Prostate gland (tissue), 2 donors: ENCODE measurements at regions not wholly inside any gene's neighbourhood (a gene's known extent, or its start where the extent isn't known, plus 50 kb on each side); places are given as distances from the start of the nearest gene placed in this dataset.

Experiments
- DNase-seq: peaks from one replicate; pipeline ENCODE4 v3.0.0-alpha.2; 2019; ENCODE audit warnings: low spot score
- H3K27ac ChIP-seq, 2 donors: fragments of 200-600 bp; sonication (generic); 2 replicates each; pipeline ENCODE4 v1.5.1; 2017 to 2019
- H3K27me3 ChIP-seq: fragments of 200-600 bp; sonication (generic); replicated peaks from 2 replicates; pipeline ENCODE4 v1.5.1; 2019; ENCODE audit not compliant: insufficient read depth
- H3K36me3 ChIP-seq, 2 donors: fragments of 200-600 bp; sonication (generic); 1 replicate in 1 of 2; 2 replicates in 1 of 2; pipeline versions ENCODE4 v1.5.1 to v1.8.1; 2017 to 2019
- H3K4me1 ChIP-seq: fragments of 200-600 bp; sonication (generic); replicated peaks from 2 replicates; pipeline ENCODE4 v1.5.1; 2019
- H3K4me3 ChIP-seq, 2 donors: fragments of 200-600 bp; sonication (generic); 2 replicates each; pipeline ENCODE4 v1.5.1; 2017 to 2019
- H3K9me3 ChIP-seq: fragments of 200-600 bp; sonication (generic); 2 replicates; pipeline ENCODE4 v1.5.1; 2017
- POLR2A ChIP-seq: fragments of 450-650 bp; IDR thresholded peaks from one replicate; pipeline ENCODE4 v1.6.1; 2016; ENCODE audit warnings: antibody characterized with exemption, mild to moderate bottlenecking
- POLR2AphosphoS5 ChIP-seq: sonication (generic); formaldehyde crosslinking; IDR thresholded peaks from one replicate; pipeline ENCODE4 v1.6.1; 2017; ENCODE audit warnings: antibody characterized with exemption
- WGBS: methylation state at CpG from one replicate; pipeline ENCODE4 v1.1.5; 2018; 5-methylcytosine and 5-hydroxymethylcytosine counted together
- intact Hi-C: fragments of 100-400 bp; cut with DNase I; formaldehyde crosslinking; loops from one replicate; pipeline ENCODE4 v1.14.2; 2022
- TF ChIP-seq, protein P1 (sequence below), 4 experiments: fragments of 200-600 bp in 2 of 4; fragments of 450-650 bp in 2 of 4; sonication (generic) in 2 of 4; IDR thresholded peaks; 1 replicate in 3 of 4; 2 replicates in 1 of 4; pipeline ENCODE4 v1.5.1; 2016 to 2019; ENCODE audit warnings: antibody characterized with exemption in 4 of 4, mild to moderate bottlenecking in 2 of 4, moderate library complexity in 2 of 4

DNA sequence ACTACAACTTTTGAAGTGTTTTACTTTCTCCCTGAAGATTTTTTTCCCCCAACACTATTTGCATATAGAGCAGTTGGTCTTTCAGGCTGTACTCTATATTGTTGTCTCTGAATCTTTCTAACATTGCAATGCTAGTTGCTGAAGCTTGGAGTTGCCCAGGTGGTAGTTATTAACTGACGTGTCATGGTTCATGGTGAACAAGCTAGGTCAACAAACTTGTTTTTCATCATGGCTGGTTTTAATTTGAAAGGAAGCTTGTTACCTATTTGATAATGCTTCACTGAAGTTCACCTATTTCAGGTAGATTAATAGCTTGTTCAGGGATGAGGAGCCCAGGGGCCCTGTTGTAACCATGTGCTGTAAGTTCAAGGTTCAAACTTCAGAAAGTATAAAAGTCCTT lies 158.8 kb upstream of the ZEB2 start:
- Histone ChIP-seq H3K27ac (no peak overlapping the region), H3K27me3 (no peaks in the 10 kb centered on the region), H3K4me3 (no peak overlapping the region), H3K4me1 (no peaks in the 10 kb centered on the region), H3K36me3 (no peaks in the 10 kb centered on the region), H3K9me3 (no peaks in the 10 kb centered on the region)
- DNase-seq = no peak
- TF ChIP-seq, protein P1, sequence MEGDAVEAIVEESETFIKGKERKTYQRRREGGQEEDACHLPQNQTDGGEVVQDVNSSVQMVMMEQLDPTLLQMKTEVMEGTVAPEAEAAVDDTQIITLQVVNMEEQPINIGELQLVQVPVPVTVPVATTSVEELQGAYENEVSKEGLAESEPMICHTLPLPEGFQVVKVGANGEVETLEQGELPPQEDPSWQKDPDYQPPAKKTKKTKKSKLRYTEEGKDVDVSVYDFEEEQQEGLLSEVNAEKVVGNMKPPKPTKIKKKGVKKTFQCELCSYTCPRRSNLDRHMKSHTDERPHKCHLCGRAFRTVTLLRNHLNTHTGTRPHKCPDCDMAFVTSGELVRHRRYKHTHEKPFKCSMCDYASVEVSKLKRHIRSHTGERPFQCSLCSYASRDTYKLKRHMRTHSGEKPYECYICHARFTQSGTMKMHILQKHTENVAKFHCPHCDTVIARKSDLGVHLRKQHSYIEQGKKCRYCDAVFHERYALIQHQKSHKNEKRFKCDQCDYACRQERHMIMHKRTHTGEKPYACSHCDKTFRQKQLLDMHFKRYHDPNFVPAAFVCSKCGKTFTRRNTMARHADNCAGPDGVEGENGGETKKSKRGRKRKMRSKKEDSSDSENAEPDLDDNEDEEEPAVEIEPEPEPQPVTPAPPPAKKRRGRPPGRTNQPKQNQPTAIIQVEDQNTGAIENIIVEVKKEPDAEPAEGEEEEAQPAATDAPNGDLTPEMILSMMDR (IDR thresholded peaks at IDR 0.05) = no peak
- TF ChIP-seq POLR2AphosphoS5 = no peak
- no peak for TF ChIP-seq POLR2A
- WGBS = 86% methylated on average over 1 of the region's 1 CpG
- intact Hi-C loops = no loop called here

DNA sequence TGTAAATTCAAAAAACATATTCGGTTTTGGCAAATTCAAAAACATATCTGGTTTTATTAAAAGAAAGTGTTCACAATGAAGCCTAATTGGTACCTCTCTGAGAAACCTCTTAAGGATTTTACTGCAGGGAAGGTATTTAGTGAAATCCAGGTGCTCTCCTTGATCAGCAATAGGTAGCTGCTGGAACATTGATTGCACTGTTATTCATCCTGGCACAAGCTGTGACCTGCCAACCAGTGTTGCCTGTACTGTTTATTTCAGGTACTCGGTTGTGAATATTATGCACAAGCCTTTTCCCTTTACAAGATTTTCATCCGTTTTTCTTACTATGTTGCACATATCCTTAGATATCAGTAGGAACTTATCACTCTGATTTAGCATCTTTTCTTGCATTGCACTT lies 155.8 kb upstream of the ZEB2 start:
- intact Hi-C loops = no loop called here
- 42% methylated on average over 3 of the region's 3 CpGs for WGBS
- DNase-seq = no peak

DNA sequence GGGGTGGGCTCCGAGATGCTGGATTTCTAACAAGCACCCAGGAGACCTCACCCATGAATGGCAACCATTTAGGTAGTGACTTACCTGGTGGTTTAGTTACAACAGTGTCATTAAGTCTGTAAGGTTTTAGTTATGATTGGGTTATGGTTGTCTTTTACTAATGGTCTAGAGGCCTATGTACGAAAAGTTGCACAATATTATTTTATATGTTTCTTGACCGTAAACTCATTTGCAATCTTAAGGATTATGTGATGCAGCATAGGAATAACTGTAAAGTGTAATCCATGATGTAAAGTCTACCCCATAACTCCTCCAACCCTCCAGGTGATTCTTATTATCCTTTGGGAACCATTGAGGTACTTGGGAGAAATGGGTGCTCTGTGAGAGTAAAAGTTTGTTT lies 155.4 kb upstream of the ZEB2 start:
- Histone ChIP-seq H3K9me3 (no peaks in the 10 kb centered on the region), H3K4me3 (no peak overlapping the region), H3K4me1 (no peaks in the 10 kb centered on the region), H3K36me3 (no peaks in the 10 kb centered on the region), H3K27ac (no peak overlapping the region), H3K27me3 (no peaks in the 10 kb centered on the region)
- no peak for TF ChIP-seq POLR2A
- TF ChIP-seq POLR2AphosphoS5 = no peak
- TF ChIP-seq, protein P1 (IDR thresholded peaks at IDR 0.05) = no peak
- intact Hi-C loops = no loop called here
- 97% methylated on average over 3 of the region's 3 CpGs for WGBS
- DNase-seq = no peak

More for the DNA sequence above, 155.8 kb upstream of the ZEB2 start:
- no peak overlapping the region for H3K4me3 ChIP-seq
- H3K36me3 ChIP-seq = no peaks in the 10 kb centered on the region
- no peaks in the 10 kb centered on the region for H3K4me1 ChIP-seq
- H3K9me3 ChIP-seq = no peaks in the 10 kb centered on the region
- H3K27ac ChIP-seq = no peak overlapping the region
- no peaks in the 10 kb centered on the region for H3K27me3 ChIP-seq
- TF ChIP-seq POLR2A (no peak), POLR2AphosphoS5 (no peak)
- TF ChIP-seq, protein P1 (IDR thresholded peaks at IDR 0.05) = no peak

DNA sequence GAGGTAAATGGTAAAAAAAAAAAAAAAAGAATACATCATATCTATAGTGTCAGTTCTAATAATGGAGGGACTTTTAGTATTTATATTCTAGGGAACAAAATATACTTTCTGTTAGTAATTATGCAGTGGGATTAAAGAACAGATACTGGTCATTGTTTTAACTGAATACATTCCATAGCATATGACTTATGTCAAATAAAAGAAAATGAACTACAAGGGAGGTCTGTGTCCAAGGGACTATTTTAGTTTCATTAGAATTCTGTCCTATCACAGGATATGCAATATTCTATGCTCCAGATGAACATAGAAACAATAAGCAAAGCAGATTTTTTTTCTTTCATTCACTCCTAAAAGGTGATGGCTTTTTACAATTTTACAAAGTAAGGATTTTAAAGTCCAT lies 154.2 kb upstream of the ZEB2 start:
- TF ChIP-seq POLR2A (no peak), POLR2AphosphoS5 (no peak)
- TF ChIP-seq, protein P1 (IDR thresholded peaks at IDR 0.05) = no peak
- no peaks in the 10 kb centered on the region for H3K4me1 ChIP-seq
- no peaks in the 10 kb centered on the region for H3K27me3 ChIP-seq
- no peaks in the 10 kb centered on the region for H3K36me3 ChIP-seq
- no peak overlapping the region for H3K4me3 ChIP-seq
- intact Hi-C loops = no loop called here
- no peak for DNase-seq
- no peak overlapping the region for H3K27ac ChIP-seq
- H3K9me3 ChIP-seq = no peaks in the 10 kb centered on the region

DNA sequence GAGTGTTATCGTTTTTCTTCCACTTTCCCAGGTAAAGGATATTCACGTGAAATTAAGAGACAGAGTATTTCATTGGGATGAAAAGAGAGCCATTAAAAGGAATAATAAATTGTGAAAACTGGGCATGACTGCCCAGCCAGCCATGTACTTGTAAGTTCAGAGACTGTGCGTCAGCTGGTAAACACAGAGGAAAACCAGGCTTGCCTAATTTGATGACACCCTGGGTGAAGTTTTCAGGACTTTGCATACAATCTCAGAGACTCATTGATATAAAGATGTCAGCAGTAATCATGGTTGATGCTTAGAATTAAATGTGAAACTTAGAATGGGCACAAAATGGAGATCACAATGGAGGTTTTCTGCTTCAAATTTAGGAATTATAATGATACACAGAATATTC lies 153.5 kb upstream of the ZEB2 start:
- no peak overlapping the region for H3K27ac ChIP-seq
- 63% methylated on average over 3 of the region's 3 CpGs for WGBS
- no peaks in the 10 kb centered on the region for H3K27me3 ChIP-seq
- H3K36me3 ChIP-seq = no peaks in the 10 kb centered on the region
- H3K4me3 ChIP-seq = no peak overlapping the region
- H3K4me1 ChIP-seq = no peaks in the 10 kb centered on the region
- TF ChIP-seq POLR2A (no peak), POLR2AphosphoS5 (no peak)
- TF ChIP-seq, protein P1 (IDR thresholded peaks at IDR 0.05) = no peak
- intact Hi-C loops = no loop called here
- no peaks in the 10 kb centered on the region for H3K9me3 ChIP-seq
- no peak for DNase-seq
